Hindlimb muscle (tissue), 1 donor: ENCODE measurements at regions not wholly inside any gene's neighbourhood (a gene's known extent, or its start where the extent isn't known, plus 50 kb on each side); places are given as distances from the start of the nearest gene placed in this dataset.
"Not testable (repeated sequence)": the region's sequence is repeated elsewhere in the genome, so short reads cannot be mapped to it uniquely, and the experiment has no call there.

Experiments used
- DNase-seq: peaks from one replicate; pipeline ENCODE4 v3.0.0-alpha.2; 2013

- DNase-seq: no peak
Measured at GRCh38 chr3:147672436-147672835, 263.3 kb downstream of the ZIC1 start.

GRCh38 chr3:147675761-147676160 is 266.6 kb downstream of the ZIC1 start:
- DNase-seq: no peak

- DNase-seq: no peak
Measured at GRCh38 chr3:147680837-147681483, 271.8 kb downstream of the ZIC1 start.

GRCh38 chr3:147688868-147689267 is 279.7 kb downstream of the ZIC1 start:
- no peak for DNase-seq

GRCh38 chr3:147699175-147699838 is 290.1 kb downstream of the ZIC1 start:
- DNase-seq: no peak

- DNase-seq: peak; percentile 49
Measured at GRCh38 chr3:147701195-147701594, 292.0 kb downstream of the ZIC1 start.

GRCh38 chr3:147702509-147702908 is 293.3 kb downstream of the ZIC1 start:
- DNase-seq: no peak

- no peak for DNase-seq
Measured at GRCh38 chr3:147705651-147706051, 296.5 kb downstream of the ZIC1 start.

GRCh38 chr3:147710753-147711152 is 301.6 kb downstream of the ZIC1 start:
- not testable (repeated sequence) for DNase-seq

GRCh38 chr3:147712357-147712756 is 303.2 kb downstream of the ZIC1 start:
- DNase-seq: no peak

- not testable (repeated sequence) for DNase-seq
Measured at GRCh38 chr3:147712758-147713157, 303.6 kb downstream of the ZIC1 start.

- no peak for DNase-seq
Measured at GRCh38 chr3:147713234-147714133, 304.3 kb downstream of the ZIC1 start.

- DNase-seq: no peak
Measured at GRCh38 chr3:147729641-147730040, 320.5 kb downstream of the ZIC1 start.

- DNase-seq: no peak
Measured at GRCh38 chr3:147730284-147730683, 321.1 kb downstream of the ZIC1 start.

GRCh38 chr3:147733217-147733616 is 324.1 kb downstream of the ZIC1 start:
- no peak for DNase-seq

GRCh38 chr3:147735616-147736015 is 326.5 kb downstream of the ZIC1 start:
- DNase-seq: no peak

GRCh38 chr3:147736226-147736625 is 327.1 kb downstream of the ZIC1 start:
- no peak for DNase-seq

GRCh38 chr3:147737376-147737775 is 328.2 kb downstream of the ZIC1 start:
- no peak for DNase-seq

- DNase-seq: no peak
Measured at GRCh38 chr3:147740928-147741327, 331.8 kb downstream of the ZIC1 start.

- no peak for DNase-seq
Measured at GRCh38 chr3:147744967-147745366, 335.8 kb downstream of the ZIC1 start.

GRCh38 chr3:147755310-147755709 is 346.1 kb downstream of the ZIC1 start:
- DNase-seq: no peak

- no peak for DNase-seq
Measured at GRCh38 chr3:147756476-147756875, 347.3 kb downstream of the ZIC1 start.

GRCh38 chr3:147757866-147758265 is 348.7 kb downstream of the ZIC1 start:
- DNase-seq: no peak
